Activated T-helper 17 cell treated with anti-CD3 and anti-CD28 coated beads, Interleukin-2, amount 50 U/mL, for 72 hours (primary cell): ENCODE measurements at regions not wholly inside any gene's neighbourhood (a gene's known extent, or its start where the extent isn't known, plus 50 kb on each side); places are given as distances from the start of the nearest gene placed in this dataset.

Source experiments
- ATAC-seq: fragments of 150-1000 bp; cut with Tn5 transposase; replicated peaks from 2 replicates; pipeline ENCODE4 v1.10.0; 2021; ENCODE audit warnings: mild to moderate bottlenecking, moderate library complexity
- H3K27ac Mint-ChIP-seq: one replicate; pipeline ENCODE4 v1.8.0; 2022; ENCODE audit warnings: mixed read lengths
- H3K27me3 Mint-ChIP-seq: one replicate; pipeline ENCODE4 v1.8.0; 2022; ENCODE audit warnings: mixed read lengths
- H3K36me3 Mint-ChIP-seq: one replicate; pipeline ENCODE4 v1.8.0; 2022; ENCODE audit warnings: low read depth, mild to moderate bottlenecking, mixed read lengths
- H3K4me1 Mint-ChIP-seq: one replicate; pipeline ENCODE4 v1.8.0; 2022; ENCODE audit warnings: mixed read lengths
- H3K4me3 Mint-ChIP-seq: one replicate; pipeline ENCODE4 v1.8.0; 2022; ENCODE audit warnings: mild to moderate bottlenecking, mixed read lengths
- H3K9me3 Mint-ChIP-seq: one replicate; pipeline ENCODE4 v1.8.0; 2022; ENCODE audit warnings: mixed read lengths

- H3K9me3 Mint-ChIP-seq: peaks cover 6% of the 10 kb centered on the region
- no peaks in the 10 kb centered on the region for H3K36me3 Mint-ChIP-seq
- H3K27ac Mint-ChIP-seq: no peak overlapping the region
- H3K27me3 Mint-ChIP-seq: peaks cover 32% of the 10 kb centered on the region
- no peak overlapping the region for H3K4me3 Mint-ChIP-seq
- no peak for ATAC-seq
- H3K4me1 Mint-ChIP-seq: no peaks in the 10 kb centered on the region
Observed at GRCh38 chr16:54398986-54399385, 112.4 kb upstream of the IRX3 start.

GRCh38 chr16:54397838-54398237 lies 111.3 kb upstream of the IRX3 start:
- Mint-ChIP-seq H3K4me3 (no peak overlapping the region), H3K27ac (no peak overlapping the region), H3K27me3 (peaks cover 34% of the 10 kb centered on the region), H3K4me1 (no peaks in the 10 kb centered on the region), H3K9me3 (peaks cover 6% of the 10 kb centered on the region), H3K36me3 (no peaks in the 10 kb centered on the region)
- ATAC-seq: no peak

- Mint-ChIP-seq H3K4me3 (no peak overlapping the region), H3K36me3 (no peaks in the 10 kb centered on the region), H3K9me3 (peaks cover 6% of the 10 kb centered on the region), H3K27ac (no peak overlapping the region), H3K27me3 (peaks cover 34% of the 10 kb centered on the region), H3K4me1 (no peaks in the 10 kb centered on the region)
- no peak for ATAC-seq
Observed at GRCh38 chr16:54397190-54397835, 110.7 kb upstream of the IRX3 start.

- no peak overlapping the region for H3K4me3 Mint-ChIP-seq
- ATAC-seq: no peak
- no peak overlapping the region for H3K27ac Mint-ChIP-seq
- H3K27me3 Mint-ChIP-seq: peaks cover 8% of the 10 kb centered on the region
- H3K9me3 Mint-ChIP-seq: no peaks in the 10 kb centered on the region
- H3K4me1 Mint-ChIP-seq: no peaks in the 10 kb centered on the region
- no peaks in the 10 kb centered on the region for H3K36me3 Mint-ChIP-seq
Observed at GRCh38 chr16:54389836-54390494, 103.4 kb upstream of the IRX3 start.

GRCh38 chr16:54385141-54385540 lies 98.6 kb upstream of the IRX3 start:
- Mint-ChIP-seq H3K9me3 (peaks cover 20% of the 10 kb centered on the region), H3K4me3 (no peak overlapping the region), H3K27ac (no peak overlapping the region), H3K36me3 (no peaks in the 10 kb centered on the region), H3K27me3 (peaks cover 7% of the 10 kb centered on the region), H3K4me1 (no peaks in the 10 kb centered on the region)
- ATAC-seq: no peak

GRCh38 chr16:54381601-54382313 lies 95.2 kb upstream of the IRX3 start:
- H3K9me3 Mint-ChIP-seq: peaks cover 29% of the 10 kb centered on the region
- H3K27me3 Mint-ChIP-seq: peaks cover 18% of the 10 kb centered on the region
- no peak for ATAC-seq
- no peaks in the 10 kb centered on the region for H3K36me3 Mint-ChIP-seq
- no peak overlapping the region for H3K27ac Mint-ChIP-seq
- H3K4me1 Mint-ChIP-seq: no peaks in the 10 kb centered on the region
- H3K4me3 Mint-ChIP-seq: no peak overlapping the region

- Mint-ChIP-seq H3K27ac (no peak overlapping the region), H3K4me1 (no peaks in the 10 kb centered on the region), H3K36me3 (no peaks in the 10 kb centered on the region), H3K4me3 (no peak overlapping the region), H3K27me3 (peaks cover 43% of the 10 kb centered on the region), H3K9me3 (peaks cover 9% of the 10 kb centered on the region)
- no peak for ATAC-seq
Observed at GRCh38 chr16:54375071-54375470, 88.5 kb upstream of the IRX3 start.

- no peaks in the 10 kb centered on the region for H3K36me3 Mint-ChIP-seq
- no peaks in the 10 kb centered on the region for H3K9me3 Mint-ChIP-seq
- H3K27me3 Mint-ChIP-seq: peaks cover 41% of the 10 kb centered on the region
- no peak for ATAC-seq
- no peaks in the 10 kb centered on the region for H3K4me1 Mint-ChIP-seq
- H3K4me3 Mint-ChIP-seq: no peak overlapping the region
- H3K27ac Mint-ChIP-seq: no peak overlapping the region
Observed at GRCh38 chr16:54373534-54374520, 87.2 kb upstream of the IRX3 start.

DNA sequence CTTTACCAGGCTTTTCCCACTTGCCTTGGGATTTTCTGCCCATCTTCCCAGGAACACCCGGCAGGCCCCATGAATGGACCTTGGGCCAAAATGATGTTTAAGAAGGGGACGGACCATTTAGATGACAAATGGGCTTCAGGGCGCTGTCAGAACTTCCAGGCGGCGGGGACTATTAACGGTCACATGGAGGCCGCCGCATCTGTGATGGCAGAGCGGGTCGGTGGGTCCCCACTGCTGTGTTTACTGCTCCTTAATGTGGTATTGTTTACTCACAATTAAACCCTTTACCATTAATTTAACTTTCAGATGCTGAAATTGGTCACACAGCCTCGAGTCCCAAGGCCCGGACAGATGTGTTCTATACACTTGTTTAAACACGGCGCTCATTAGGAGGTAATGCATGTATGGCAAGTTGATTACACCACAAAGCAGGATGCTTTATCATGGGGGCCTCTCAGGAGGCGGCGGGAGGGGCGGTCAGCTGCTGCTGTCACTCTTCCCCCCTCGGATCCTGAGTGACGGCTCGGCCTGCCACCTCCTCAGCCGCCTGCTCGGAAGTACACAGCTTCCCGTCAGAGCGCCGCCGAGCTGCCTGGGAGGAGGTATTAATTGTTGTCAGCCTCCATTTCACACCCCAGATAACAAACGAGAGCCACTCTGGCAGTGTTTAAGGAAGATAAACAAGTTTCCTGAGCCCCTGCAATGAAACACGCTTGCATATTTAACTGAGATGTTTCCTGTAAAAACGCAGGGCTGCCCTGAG lies 83.9 kb upstream of the IRX3 start:
- H3K9me3 Mint-ChIP-seq: no peaks in the 10 kb centered on the region
- ATAC-seq: no peak
- no peak overlapping the region for H3K4me3 Mint-ChIP-seq
- H3K27me3 Mint-ChIP-seq: peaks cover 28% of the 10 kb centered on the region
- H3K36me3 Mint-ChIP-seq: no peaks in the 10 kb centered on the region
- no peak overlapping the region for H3K27ac Mint-ChIP-seq
- H3K4me1 Mint-ChIP-seq: no peaks in the 10 kb centered on the region

DNA sequence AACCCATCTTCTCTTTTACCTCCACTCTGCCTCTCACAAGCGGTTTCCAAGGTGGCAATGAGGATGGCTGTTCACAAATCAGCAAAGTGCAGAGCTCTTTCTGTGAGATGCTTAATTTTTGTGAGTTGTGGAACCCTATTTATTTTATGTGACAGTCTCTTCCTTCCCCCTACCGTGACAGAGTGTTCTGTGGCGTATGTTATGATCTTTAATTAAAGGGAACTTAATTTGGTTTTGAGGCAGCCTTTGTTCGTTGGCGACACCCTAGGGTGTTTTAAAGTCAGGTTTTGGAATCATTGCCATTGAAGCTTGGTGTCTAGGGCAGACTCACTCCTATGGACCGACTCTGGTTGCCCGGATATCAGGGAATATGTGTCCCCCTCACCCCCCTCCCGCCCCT lies 83.3 kb upstream of the IRX3 start:
- Mint-ChIP-seq H3K27me3 (peaks cover 23% of the 10 kb centered on the region), H3K27ac (no peak overlapping the region), H3K4me1 (no peaks in the 10 kb centered on the region), H3K36me3 (no peaks in the 10 kb centered on the region), H3K9me3 (peaks cover 2% of the 10 kb centered on the region), H3K4me3 (no peak overlapping the region)
- ATAC-seq: no peak

- no peaks in the 10 kb centered on the region for H3K4me1 Mint-ChIP-seq
- no peak for ATAC-seq
- H3K27me3 Mint-ChIP-seq: peaks cover 18% of the 10 kb centered on the region
- no peak overlapping the region for H3K4me3 Mint-ChIP-seq
- H3K36me3 Mint-ChIP-seq: no peaks in the 10 kb centered on the region
- no peak overlapping the region for H3K27ac Mint-ChIP-seq
- H3K9me3 Mint-ChIP-seq: peaks cover 4% of the 10 kb centered on the region
Observed at GRCh38 chr16:54366943-54367342, 80.4 kb upstream of the IRX3 start.

DNA sequence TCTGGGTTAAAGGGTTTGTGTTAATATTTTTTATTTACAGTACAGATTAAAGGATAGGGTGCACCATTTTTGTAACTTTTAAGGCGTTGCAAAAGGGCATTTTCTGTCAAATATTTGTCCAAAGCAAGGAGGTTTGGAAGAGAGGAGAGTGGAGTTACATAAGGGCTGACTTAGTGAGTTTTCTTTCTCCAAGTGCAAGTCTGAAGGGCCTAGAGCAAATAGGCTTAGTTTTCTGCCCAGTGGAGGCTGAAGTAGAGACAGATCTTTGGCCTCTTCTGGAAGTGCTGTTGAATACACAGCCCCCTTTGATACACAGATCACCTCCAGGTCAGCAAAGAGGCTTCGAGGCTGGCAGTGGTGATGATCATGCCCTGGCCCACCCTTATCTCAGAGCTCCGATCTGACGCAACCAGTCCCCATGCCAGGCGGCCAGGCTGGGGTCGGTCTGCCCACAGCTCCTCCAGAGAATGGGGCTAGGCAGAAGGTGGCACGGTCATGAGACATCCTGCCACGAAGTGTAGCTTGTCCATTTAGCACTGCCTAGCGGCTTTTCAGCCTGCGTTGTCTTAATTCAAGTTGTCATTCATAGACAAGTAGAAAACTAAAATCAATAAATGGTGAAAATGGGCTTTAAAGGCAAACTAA lies 79.5 kb upstream of the IRX3 start:
- H3K36me3 Mint-ChIP-seq: no peaks in the 10 kb centered on the region
- no peak overlapping the region for H3K4me3 Mint-ChIP-seq
- peaks cover 22% of the 10 kb centered on the region for H3K27me3 Mint-ChIP-seq
- H3K27ac Mint-ChIP-seq: no peak overlapping the region
- no peak for ATAC-seq
- H3K9me3 Mint-ChIP-seq: peaks cover 4% of the 10 kb centered on the region
- no peaks in the 10 kb centered on the region for H3K4me1 Mint-ChIP-seq

- H3K27ac Mint-ChIP-seq: no peak overlapping the region
- peaks cover 22% of the 10 kb centered on the region for H3K27me3 Mint-ChIP-seq
- H3K4me3 Mint-ChIP-seq: no peak overlapping the region
- no peaks in the 10 kb centered on the region for H3K4me1 Mint-ChIP-seq
- no peaks in the 10 kb centered on the region for H3K36me3 Mint-ChIP-seq
- H3K9me3 Mint-ChIP-seq: peaks cover 4% of the 10 kb centered on the region
- no peak for ATAC-seq
Observed at GRCh38 chr16:54363766-54364165, 77.2 kb upstream of the IRX3 start.
